Activated T-helper 1 cell treated with anti-CD3 and anti-CD28 coated beads, Interleukin-12 subunit alpha, Interleukin-12 subunit beta, Interleukin-2, Interleukin-4 antibody, amounts not matched to agents 30 ng/mL and 10 ng/mL and 1 ng/mL, durations not matched to agents 14 hours and 24 hours and 36 hours (primary cell): ENCODE measurements at regions not wholly inside any gene's neighbourhood (a gene's known extent, or its start where the extent isn't known, plus 50 kb on each side); places are given as distances from the start of the nearest gene placed in this dataset.

Experiments
- DNase-seq: peaks from one replicate; pipeline ENCODE4 v3.0.0; 2021; ENCODE audit warnings: low spot score
- H3K27ac Mint-ChIP-seq: one replicate; pipeline ENCODE4 v1.8.0; 2021; ENCODE audit warnings: mild to moderate bottlenecking, mixed read lengths
- H3K27me3 Mint-ChIP-seq: one replicate; pipeline ENCODE4 v1.8.0; 2022; ENCODE audit warnings: mild to moderate bottlenecking, moderate library complexity, mixed read lengths; ENCODE audit not compliant: insufficient read depth
- H3K36me3 Mint-ChIP-seq: one replicate; pipeline ENCODE4 v1.8.0; 2021; ENCODE audit warnings: low read depth, mixed read lengths
- H3K4me1 Mint-ChIP-seq: one replicate; pipeline ENCODE4 v1.8.0; 2021; ENCODE audit warnings: low read depth, mixed read lengths
- H3K4me3 Mint-ChIP-seq: one replicate; pipeline ENCODE4 v1.8.0; 2021; ENCODE audit warnings: mild to moderate bottlenecking, moderate library complexity, mixed read lengths
- H3K9me3 Mint-ChIP-seq: one replicate; pipeline ENCODE4 v1.8.0; 2021; ENCODE audit warnings: mixed read lengths
- intact Hi-C: fragments of 100-400 bp; cut with micrococcal nuclease; formaldehyde crosslinking; loops from one replicate; pipeline ENCODE4 v1.15.1; 2024

- intact Hi-C loops, result no loop called here
- H3K27me3 Mint-ChIP-seq, result peaks cover 3% of the 10 kb centered on the region
- H3K27ac Mint-ChIP-seq, result no peak overlapping the region
- no peaks in the 10 kb centered on the region for H3K9me3 Mint-ChIP-seq
- H3K4me3 Mint-ChIP-seq, result no peak overlapping the region
- DNase-seq, result no peak
- no peaks in the 10 kb centered on the region for H3K4me1 Mint-ChIP-seq
- H3K36me3 Mint-ChIP-seq, result no peaks in the 10 kb centered on the region
Measured at GRCh38 chr6:169845426-169846285, 94.2 kb downstream of the ERMARD start.

- Mint-ChIP-seq H3K4me1 (no peaks in the 10 kb centered on the region), H3K4me3 (no peak overlapping the region), H3K9me3 (no peaks in the 10 kb centered on the region), H3K27ac (no peak overlapping the region), H3K27me3 (peaks cover 3% of the 10 kb centered on the region), H3K36me3 (no peaks in the 10 kb centered on the region)
- intact Hi-C loops, result no loop called here
- DNase-seq, result no peak
Measured at GRCh38 chr6:169844946-169845345, 93.5 kb downstream of the ERMARD start.

- Mint-ChIP-seq H3K27me3 (peaks cover 3% of the 10 kb centered on the region), H3K9me3 (no peaks in the 10 kb centered on the region), H3K27ac (no peak overlapping the region), H3K4me3 (no peak overlapping the region), H3K4me1 (no peaks in the 10 kb centered on the region), H3K36me3 (no peaks in the 10 kb centered on the region)
- DNase-seq, result no peak
- intact Hi-C loops, result no loop called here
Measured at GRCh38 chr6:169843991-169844390, 92.6 kb downstream of the ERMARD start.

GRCh38 chr6:169843110-169843509, 91.7 kb downstream of the ERMARD start:
- Mint-ChIP-seq H3K27me3 (peaks cover 3% of the 10 kb centered on the region), H3K4me3 (no peak overlapping the region), H3K4me1 (no peaks in the 10 kb centered on the region), H3K36me3 (no peaks in the 10 kb centered on the region), H3K27ac (no peak overlapping the region), H3K9me3 (no peaks in the 10 kb centered on the region)
- intact Hi-C loops, result no loop called here
- DNase-seq, result no peak

GRCh38 chr6:169841907-169842606, 90.6 kb downstream of the ERMARD start:
- Mint-ChIP-seq H3K4me3 (no peak overlapping the region), H3K27me3 (peaks cover 3% of the 10 kb centered on the region), H3K9me3 (no peaks in the 10 kb centered on the region), H3K27ac (no peak overlapping the region), H3K36me3 (no peaks in the 10 kb centered on the region), H3K4me1 (no peaks in the 10 kb centered on the region)
- DNase-seq, result no peak
- intact Hi-C loops, result no loop called here

GRCh38 chr6:169841251-169841650, 89.8 kb downstream of the ERMARD start:
- intact Hi-C loops, result no loop called here
- no peak overlapping the region for H3K27ac Mint-ChIP-seq
- H3K9me3 Mint-ChIP-seq, result no peaks in the 10 kb centered on the region
- H3K4me3 Mint-ChIP-seq, result no peak overlapping the region
- H3K27me3 Mint-ChIP-seq, result peaks cover 3% of the 10 kb centered on the region
- no peaks in the 10 kb centered on the region for H3K4me1 Mint-ChIP-seq
- no peak for DNase-seq
- H3K36me3 Mint-ChIP-seq, result no peaks in the 10 kb centered on the region

GRCh38 chr6:169839898-169840631, 88.6 kb downstream of the ERMARD start:
- H3K27ac Mint-ChIP-seq, result peak overlapping the region; percentile 82
- no peaks in the 10 kb centered on the region for H3K9me3 Mint-ChIP-seq
- peaks cover 3% of the 10 kb centered on the region for H3K27me3 Mint-ChIP-seq
- H3K4me1 Mint-ChIP-seq, result no peaks in the 10 kb centered on the region
- no peak for DNase-seq
- intact Hi-C loops, result no loop called here
- no peak overlapping the region for H3K4me3 Mint-ChIP-seq
- H3K36me3 Mint-ChIP-seq, result no peaks in the 10 kb centered on the region

- intact Hi-C loops, result no loop called here
- no peak for DNase-seq
- Mint-ChIP-seq H3K4me3 (no peak overlapping the region), H3K36me3 (no peaks in the 10 kb centered on the region), H3K27ac (no peak overlapping the region), H3K4me1 (no peaks in the 10 kb centered on the region), H3K27me3 (peaks cover 3% of the 10 kb centered on the region), H3K9me3 (no peaks in the 10 kb centered on the region)
Measured at GRCh38 chr6:169839493-169839892, 88.1 kb downstream of the ERMARD start.

- Mint-ChIP-seq H3K36me3 (no peaks in the 10 kb centered on the region), H3K4me3 (no peak overlapping the region), H3K27me3 (no peaks in the 10 kb centered on the region), H3K4me1 (no peaks in the 10 kb centered on the region), H3K9me3 (no peaks in the 10 kb centered on the region), H3K27ac (no peak overlapping the region)
- DNase-seq, result no peak
- intact Hi-C loops, result no loop called here
Measured at GRCh38 chr6:169839029-169839481, 87.6 kb downstream of the ERMARD start.

- Mint-ChIP-seq H3K9me3 (no peaks in the 10 kb centered on the region), H3K36me3 (no peaks in the 10 kb centered on the region), H3K27me3 (no peaks in the 10 kb centered on the region), H3K4me1 (no peaks in the 10 kb centered on the region), H3K27ac (peak overlapping the region; percentile 46), H3K4me3 (no peak overlapping the region)
- DNase-seq, result no peak
- intact Hi-C loops, result no loop called here
Measured at GRCh38 chr6:169838346-169839028, 87.1 kb downstream of the ERMARD start.

GRCh38 chr6:169837529-169838250, 86.3 kb downstream of the ERMARD start:
- Mint-ChIP-seq H3K36me3 (no peaks in the 10 kb centered on the region), H3K4me3 (no peak overlapping the region), H3K27me3 (no peaks in the 10 kb centered on the region), H3K4me1 (no peaks in the 10 kb centered on the region), H3K27ac (no peak overlapping the region), H3K9me3 (no peaks in the 10 kb centered on the region)
- DNase-seq, result no peak
- intact Hi-C loops, result no loop called here

- H3K27me3 Mint-ChIP-seq, result no peaks in the 10 kb centered on the region
Measured at GRCh38 chr6:169833258-169833794, 81.9 kb downstream of the ERMARD start.

More at GRCh38 chr6:169833258-169833794, 81.9 kb downstream of the ERMARD start:
- H3K4me3 Mint-ChIP-seq, result no peak overlapping the region
- no peak overlapping the region for H3K27ac Mint-ChIP-seq
- DNase-seq, result no peak
- peaks cover 5% of the 10 kb centered on the region for H3K4me1 Mint-ChIP-seq
- intact Hi-C loops, result no loop called here
- H3K36me3 Mint-ChIP-seq, result no peaks in the 10 kb centered on the region
- no peaks in the 10 kb centered on the region for H3K9me3 Mint-ChIP-seq
